Muscle layer of duodenum (tissue), 2 donors: ENCODE measurements at regions not wholly inside any gene's neighbourhood (a gene's known extent, or its start where the extent isn't known, plus 50 kb on each side); places are given as distances from the start of the nearest gene placed in this dataset.

Experiments used
- H3K27ac ChIP-seq: one replicate; pipeline ENCODE4 v1.7.0; 2013; ENCODE audit warnings: mild to moderate bottlenecking, low read length
- H3K27me3 ChIP-seq: one replicate; pipeline ENCODE4 v1.7.0; 2013; ENCODE audit warnings: low read depth, mild to moderate bottlenecking, control low read depth, low read length
- H3K36me3 ChIP-seq, 2 donors: one replicate each; pipeline ENCODE4 v1.7.0; 2013; ENCODE audit warnings: low read length in 2 of 2, control low read depth in 1 of 2, mild to moderate bottlenecking in 1 of 2; ENCODE audit not compliant: insufficient read depth in 2 of 2, control insufficient read depth in 1 of 2
- H3K4me1 ChIP-seq, 2 donors: one replicate each; pipeline ENCODE4 v1.7.0; 2013; ENCODE audit warnings: low read length in 2 of 2, mild to moderate bottlenecking in 2 of 2, control low read depth in 1 of 2, moderate library complexity in 1 of 2; ENCODE audit not compliant: insufficient read depth in 2 of 2, control insufficient read depth in 1 of 2
- H3K4me3 ChIP-seq, 2 donors: one replicate each; pipeline ENCODE4 v1.7.0; 2013; ENCODE audit warnings: low read length in 2 of 2, low read depth in 1 of 2, mild to moderate bottlenecking in 1 of 2
- H3K9me3 ChIP-seq, 2 donors: one replicate each; pipeline ENCODE4 v1.7.0; 2013; ENCODE audit warnings: low read length in 2 of 2, control low read depth in 1 of 2, mild to moderate bottlenecking in 1 of 2; ENCODE audit not compliant: control insufficient read depth in 1 of 2
- donor health status: healthy.

DNA sequence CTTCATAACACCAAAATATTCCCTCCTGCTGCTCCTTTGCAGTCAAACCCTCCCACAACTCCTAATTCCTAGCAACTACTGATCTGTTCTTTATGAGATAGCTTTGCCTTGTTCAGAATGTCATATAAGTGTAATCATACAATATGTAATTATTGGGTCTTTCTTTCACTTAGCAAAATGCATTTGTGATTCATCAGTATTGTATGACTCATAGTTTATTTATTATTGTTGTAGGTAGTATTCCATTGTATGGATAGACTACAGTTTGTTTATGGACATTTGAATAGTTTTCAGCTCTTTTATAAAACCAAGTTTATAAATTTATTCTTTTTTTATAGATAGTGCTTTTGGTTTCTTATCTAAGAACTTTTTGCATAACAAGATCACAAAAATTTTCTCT is 468.2 kb upstream of the KIF2A start:
- Histone ChIP-seq H3K4me3 (no peak overlapping the region), H3K9me3 (no peaks in the 10 kb centered on the region), H3K36me3 (no peaks in the 10 kb centered on the region), H3K4me1 (no peaks in the 10 kb centered on the region), H3K27ac (no peak overlapping the region), H3K27me3 (no peaks in the 10 kb centered on the region)

DNA sequence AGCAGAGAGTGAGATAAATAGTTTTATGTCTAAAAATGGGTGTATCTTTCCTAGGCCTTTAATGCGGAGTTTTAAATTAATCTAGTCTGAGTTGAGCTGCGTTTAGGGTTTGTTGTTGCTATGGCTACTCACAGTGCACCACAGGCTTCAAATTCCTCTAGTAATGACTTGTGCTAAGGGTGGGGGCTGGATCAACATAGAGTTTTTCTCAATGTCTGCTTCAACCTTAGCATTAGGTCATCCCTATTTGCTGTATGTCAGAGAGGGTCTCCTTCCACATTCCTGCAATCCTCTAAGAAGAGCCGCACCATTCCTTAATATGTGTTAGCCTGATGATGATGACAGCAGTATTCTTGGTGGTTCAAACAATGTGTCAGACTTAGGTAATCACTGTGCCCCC is 465.6 kb upstream of the KIF2A start:
- H3K36me3 ChIP-seq = no peaks in the 10 kb centered on the region
- H3K27me3 ChIP-seq = no peaks in the 10 kb centered on the region
- H3K9me3 ChIP-seq = no peaks in the 10 kb centered on the region

DNA sequence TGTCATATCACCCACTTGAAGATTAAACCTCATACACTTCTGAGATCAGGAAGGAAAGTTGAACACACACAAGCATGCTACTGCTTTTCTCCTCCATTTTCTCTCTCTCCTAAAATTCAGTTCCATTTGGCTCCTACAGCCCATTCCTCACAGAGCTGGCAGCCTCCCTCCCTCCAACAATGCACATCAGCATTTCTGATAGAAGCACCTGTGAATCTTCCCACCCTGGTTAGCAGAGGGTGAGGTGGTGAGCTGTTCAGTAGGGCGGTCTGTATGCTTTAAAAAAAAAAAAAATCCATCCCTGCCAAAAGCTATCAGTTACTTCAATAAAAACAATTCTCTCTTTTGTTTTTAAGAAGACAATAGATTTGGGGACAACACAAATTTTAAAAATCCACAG is 463.2 kb upstream of the KIF2A start:
- H3K4me3 ChIP-seq = no peak overlapping the region
- H3K27ac ChIP-seq = no peak overlapping the region
- H3K4me1 ChIP-seq = no peaks in the 10 kb centered on the region
- no peaks in the 10 kb centered on the region for H3K9me3 ChIP-seq
- no peaks in the 10 kb centered on the region for H3K36me3 ChIP-seq
- H3K27me3 ChIP-seq = no peaks in the 10 kb centered on the region

More for the DNA sequence above, 465.6 kb upstream of the KIF2A start:
- no peak overlapping the region for H3K27ac ChIP-seq
- H3K4me1 ChIP-seq = no peaks in the 10 kb centered on the region
- H3K4me3 ChIP-seq = no peak overlapping the region

DNA sequence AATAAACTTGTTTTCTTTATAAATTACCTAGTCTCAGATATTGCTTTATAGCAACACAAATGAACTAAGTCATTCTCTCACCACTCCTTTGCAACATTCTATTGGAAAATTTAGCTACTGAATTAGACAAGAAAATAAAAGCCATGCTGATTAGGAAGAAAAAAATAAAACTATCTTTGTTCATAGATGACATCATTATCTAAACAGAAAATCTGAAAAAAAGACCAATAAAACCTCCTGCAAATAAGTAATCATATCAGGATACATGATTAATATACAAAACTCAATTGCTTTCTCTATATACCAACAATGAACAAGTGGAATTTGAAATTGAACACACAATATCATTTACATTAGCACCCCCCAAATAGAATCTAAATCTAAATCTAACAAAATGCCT is 455.3 kb upstream of the KIF2A start:
- H3K9me3 ChIP-seq = peaks cover 0 to 3% of the 10 kb centered on the region in 2 donors
- no peaks in the 10 kb centered on the region for H3K27me3 ChIP-seq

DNA sequence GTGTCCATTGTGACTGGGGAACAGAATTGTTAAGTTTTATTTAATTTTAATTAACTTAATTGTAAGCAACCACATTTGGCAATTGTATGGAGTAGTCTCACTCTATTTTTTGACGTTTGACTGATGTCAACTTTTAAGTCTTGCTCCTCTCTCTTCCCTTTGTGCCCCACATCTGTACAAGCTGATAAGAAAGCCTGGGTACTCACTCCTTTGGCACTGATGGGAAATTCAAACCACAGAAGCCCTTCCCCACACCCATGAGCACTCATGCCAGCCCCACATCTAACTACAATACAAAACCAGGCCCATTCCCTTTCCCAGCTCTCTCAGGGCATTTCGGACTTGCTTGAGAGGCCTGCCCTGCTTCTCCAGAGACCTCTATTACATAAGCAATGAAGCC is 451.5 kb upstream of the KIF2A start:
- H3K4me3 ChIP-seq = no peak overlapping the region
- H3K9me3 ChIP-seq = peaks cover 0 to 11% of the 10 kb centered on the region in 2 donors
- H3K27ac ChIP-seq = no peak overlapping the region
- no peaks in the 10 kb centered on the region for H3K4me1 ChIP-seq
- H3K27me3 ChIP-seq = no peaks in the 10 kb centered on the region
- H3K36me3 ChIP-seq = no peaks in the 10 kb centered on the region

More for the DNA sequence above, 455.3 kb upstream of the KIF2A start:
- Histone ChIP-seq H3K27ac (no peak overlapping the region), H3K4me1 (no peaks in the 10 kb centered on the region), H3K36me3 (no peaks in the 10 kb centered on the region), H3K4me3 (no peak overlapping the region)

DNA sequence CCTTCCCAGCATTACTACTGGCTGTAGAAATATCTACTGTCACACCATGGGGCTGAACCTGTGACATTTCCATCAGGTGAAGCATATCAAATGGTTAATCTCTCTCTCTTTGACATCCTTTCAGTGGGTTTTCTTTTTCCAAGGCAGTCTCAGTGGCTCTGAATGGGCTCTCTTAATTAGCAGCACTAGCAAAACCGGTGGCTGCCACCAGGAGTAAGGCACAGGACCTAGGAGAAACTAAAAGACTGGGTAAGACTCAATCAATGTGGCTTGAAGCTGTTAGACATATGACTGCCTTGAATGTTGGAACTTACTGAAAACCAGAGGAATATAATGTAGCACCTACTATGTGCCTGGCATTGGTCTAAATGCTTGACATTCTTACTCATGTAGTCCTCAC is 445.0 kb upstream of the KIF2A start:
- Histone ChIP-seq H3K36me3 (no peaks in the 10 kb centered on the region), H3K27me3 (no peaks in the 10 kb centered on the region), H3K4me1 (no peaks in the 10 kb centered on the region), H3K9me3 (peaks cover 0 to 8% of the 10 kb centered on the region in 2 donors), H3K27ac (no peak overlapping the region), H3K4me3 (no peak overlapping the region)

DNA sequence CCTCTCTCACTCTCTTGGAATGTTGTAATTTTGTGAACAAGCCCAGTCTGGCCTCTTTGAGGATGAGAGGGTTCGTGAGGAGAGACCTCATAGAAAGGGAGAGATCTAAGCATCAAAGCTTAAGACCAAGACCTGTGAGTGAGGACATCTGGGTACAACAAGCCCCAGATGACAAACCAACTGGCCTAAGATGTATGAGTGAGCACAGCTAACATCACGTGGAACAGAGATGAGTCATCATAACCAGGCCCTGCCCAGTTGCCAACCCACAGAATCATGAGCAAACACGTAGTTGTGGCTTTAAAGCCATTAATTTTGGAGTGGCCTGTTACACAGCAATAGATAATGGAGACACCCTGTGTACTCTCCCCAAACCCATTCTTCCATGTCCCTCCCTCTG is 439.1 kb upstream of the KIF2A start:
- Histone ChIP-seq H3K4me3 (no peak overlapping the region), H3K36me3 (no peaks in the 10 kb centered on the region), H3K4me1 (no peaks in the 10 kb centered on the region), H3K27me3 (no peaks in the 10 kb centered on the region), H3K27ac (no peak overlapping the region), H3K9me3 (peaks cover 0 to 2% of the 10 kb centered on the region in 2 donors)

DNA sequence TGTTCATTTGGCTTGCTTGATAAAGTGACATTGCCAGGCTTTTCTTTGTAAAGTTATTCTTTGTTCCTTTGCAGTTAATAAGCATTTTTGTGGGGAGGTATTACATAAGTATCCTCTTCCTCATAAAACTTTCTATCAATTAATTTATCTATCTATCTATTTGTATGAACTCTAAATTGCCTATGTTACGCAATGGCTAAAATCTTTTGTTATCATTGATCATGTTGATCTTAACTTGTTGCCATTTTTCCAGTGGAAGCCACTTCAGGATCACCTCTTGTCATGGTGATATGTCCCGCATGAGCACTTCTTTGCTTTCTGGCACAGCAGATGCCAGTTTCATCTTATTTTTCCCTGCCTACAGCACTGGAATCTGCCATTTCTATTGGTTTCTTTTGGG is 436.7 kb upstream of the KIF2A start:
- Histone ChIP-seq H3K4me1 (no peaks in the 10 kb centered on the region), H3K36me3 (no peaks in the 10 kb centered on the region), H3K9me3 (peaks cover 0 to 2% of the 10 kb centered on the region in 2 donors), H3K27me3 (no peaks in the 10 kb centered on the region), H3K27ac (no peak overlapping the region), H3K4me3 (no peak overlapping the region)

DNA sequence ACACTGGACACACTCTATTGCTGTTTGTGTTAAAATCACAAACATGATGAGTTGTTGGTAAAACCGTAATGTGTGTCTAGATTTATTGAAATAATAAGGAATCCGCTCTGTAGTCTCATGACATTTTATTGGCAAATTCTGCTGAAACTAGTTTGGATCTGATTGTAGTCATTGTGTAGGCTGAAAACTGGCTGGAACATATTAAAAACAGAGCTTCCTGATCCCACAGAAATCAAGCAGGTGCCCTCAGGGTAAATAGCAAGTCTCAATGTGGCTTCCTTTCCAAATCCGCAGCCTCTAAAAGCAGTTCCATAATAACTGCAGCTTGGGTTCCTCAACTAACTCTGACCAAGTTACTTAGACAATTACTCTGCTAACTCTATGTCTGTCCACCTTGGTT is 427.5 kb upstream of the KIF2A start:
- H3K27me3 ChIP-seq = no peaks in the 10 kb centered on the region
- no peaks in the 10 kb centered on the region for H3K9me3 ChIP-seq
- no peaks in the 10 kb centered on the region for H3K36me3 ChIP-seq
- no peaks in the 10 kb centered on the region for H3K4me1 ChIP-seq
- H3K27ac ChIP-seq = no peak overlapping the region
- H3K4me3 ChIP-seq = no peak overlapping the region

DNA sequence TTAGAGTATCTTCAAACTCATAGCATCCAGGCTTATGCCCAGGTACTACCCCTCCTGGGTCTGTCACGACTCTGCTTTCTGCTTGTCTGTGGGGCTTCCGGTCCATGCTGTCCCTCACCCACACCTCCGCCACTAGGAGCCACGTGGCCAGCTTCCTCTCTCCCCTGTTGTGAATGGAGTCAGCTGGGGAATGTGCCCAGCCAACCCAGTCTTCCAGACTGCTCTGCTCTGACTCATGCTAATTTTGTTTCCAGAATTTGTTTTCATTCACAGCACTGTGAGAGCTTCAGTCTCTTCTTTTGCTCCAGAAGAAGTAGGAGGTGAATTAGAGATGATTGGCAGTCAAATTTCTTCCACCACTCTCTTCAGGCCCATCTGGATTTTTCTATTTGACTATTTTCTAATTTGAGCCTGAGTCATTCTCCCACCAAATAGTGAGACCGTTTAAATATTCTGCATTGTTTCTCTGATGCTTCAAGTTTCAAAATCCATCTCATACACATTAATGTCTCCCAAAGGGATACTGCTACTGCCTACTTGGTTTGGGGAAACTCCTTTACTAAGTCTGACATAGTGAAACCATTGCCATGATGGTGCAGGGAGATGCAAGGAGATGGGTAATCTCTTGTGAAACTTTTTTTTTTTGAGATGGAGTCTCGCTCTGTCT is 424.1 kb upstream of the KIF2A start:
- Histone ChIP-seq H3K9me3 (no peaks in the 10 kb centered on the region), H3K36me3 (no peaks in the 10 kb centered on the region), H3K4me3 (no peak overlapping the region), H3K4me1 (no peaks in the 10 kb centered on the region), H3K27me3 (no peaks in the 10 kb centered on the region), H3K27ac (no peak overlapping the region)

DNA sequence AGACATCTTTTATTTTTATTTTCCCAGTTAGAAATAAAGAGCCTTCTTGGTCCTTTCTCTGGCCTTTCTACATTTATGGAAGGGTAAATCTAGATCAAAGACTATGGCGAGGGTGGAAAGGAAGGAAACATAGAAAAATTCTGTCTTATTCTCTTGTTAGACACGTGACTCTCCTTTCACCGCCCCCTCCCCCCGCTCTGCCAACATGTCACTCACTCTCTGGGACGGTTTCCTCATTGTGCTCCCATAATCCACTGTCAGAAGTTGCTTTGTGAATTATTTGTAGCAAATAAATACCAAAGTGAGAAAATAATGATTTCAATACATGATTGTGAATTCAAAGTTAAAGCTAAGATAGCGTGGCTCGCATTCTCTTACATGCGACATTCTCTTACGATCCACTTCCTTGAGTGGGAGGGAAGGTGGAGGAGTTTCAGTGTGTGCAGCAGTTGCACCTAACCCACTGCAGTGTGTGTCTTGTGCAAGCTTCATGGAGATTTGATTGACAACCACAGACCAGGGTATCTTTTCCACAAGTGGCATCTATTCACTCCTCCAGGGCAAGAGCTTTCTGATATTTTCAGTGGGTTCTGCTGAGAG is 423.0 kb upstream of the KIF2A start:
- Histone ChIP-seq H3K4me1 (no peaks in the 10 kb centered on the region), H3K27me3 (no peaks in the 10 kb centered on the region), H3K9me3 (no peaks in the 10 kb centered on the region), H3K4me3 (no peak overlapping the region), H3K36me3 (no peaks in the 10 kb centered on the region), H3K27ac (no peak overlapping the region)
